Adipose tissue (tissue), 3 donors: ENCODE measurements at regions not wholly inside any gene's neighbourhood (a gene's known extent, or its start where the extent isn't known, plus 50 kb on each side); places are given as distances from the start of the nearest gene placed in this dataset.

Experiments used
- H3K27ac ChIP-seq: one replicate; pipeline ENCODE4 v1.5.1; 2013; ENCODE audit warnings: low read depth, low read length
- WGBS, 3 donors: extraction: QIAGEN DNeasy Blood & Tissue Kit; methylation state at CpG; one replicate each; pipeline ENCODE4 v1.1.7; 2013; 5-methylcytosine and 5-hydroxymethylcytosine counted together
- donor health status: healthy with polysubstance abuse.
- donor health status: Bipolar disorder and iron deficiency.
- donor health status: healthy.

DNA sequence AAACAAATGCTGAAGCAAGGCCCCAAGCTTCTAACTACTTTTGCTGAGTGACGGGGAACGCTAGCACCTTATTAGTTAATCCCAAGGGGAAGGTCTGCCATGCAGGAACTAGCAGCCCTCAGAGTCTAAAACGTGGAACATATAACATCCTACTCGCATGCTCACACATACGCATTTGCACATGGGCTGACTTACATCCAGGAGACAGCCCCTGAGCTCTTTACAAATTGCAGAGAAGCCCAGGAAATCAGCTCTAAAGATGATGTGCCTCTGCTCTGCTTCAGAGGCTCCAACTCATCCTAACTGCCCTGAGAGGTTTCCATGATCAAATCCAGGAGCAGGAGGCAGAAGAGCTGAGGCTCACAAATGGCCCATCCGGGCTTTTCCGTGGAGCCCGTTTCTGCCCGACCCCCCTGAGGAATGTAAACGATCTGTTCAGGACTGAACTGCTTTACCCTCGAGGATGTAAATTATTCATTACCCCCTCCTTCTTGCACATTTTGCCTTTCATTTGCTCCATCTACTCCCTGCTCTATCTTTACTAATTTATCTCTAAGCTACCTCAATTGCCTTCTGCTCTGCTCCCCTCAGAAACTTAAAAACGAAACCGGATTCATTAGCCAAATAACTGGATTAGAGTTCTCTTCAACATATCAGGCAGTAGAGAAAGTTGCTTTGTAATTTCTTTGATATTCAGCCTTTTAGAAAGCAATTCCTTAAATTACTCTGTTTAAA, 141.9 kb upstream of the CCDC54 start:
- 33 to 48% (median 38%) methylated on average over 13 of the region's 13 CpGs for WGBS, 3 donors
- H3K27ac ChIP-seq = no peak overlapping the region

DNA sequence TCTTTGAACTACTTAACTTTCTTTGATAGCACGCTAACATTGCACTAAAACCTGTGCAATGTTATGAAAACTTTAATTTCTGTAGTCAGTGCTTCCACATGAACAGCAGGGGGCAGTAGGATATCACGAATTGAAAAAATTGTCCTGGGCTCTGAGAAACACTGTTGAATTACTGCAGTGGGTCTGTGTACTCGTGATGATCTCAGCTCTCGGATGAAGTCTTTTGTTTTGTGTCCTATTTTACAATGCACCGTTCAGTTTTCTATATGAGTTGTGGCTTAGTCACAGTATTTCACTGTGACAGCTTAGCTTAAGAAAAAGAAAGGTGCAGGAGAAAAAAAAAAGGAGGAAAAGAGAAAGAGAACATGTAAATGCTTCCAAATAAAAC, 141.3 kb upstream of the CCDC54 start:
- H3K27ac ChIP-seq = no peak overlapping the region
- 2 to 4% (median 3%) methylated on average over 5 of the region's 5 CpGs for WGBS, 3 donors

DNA sequence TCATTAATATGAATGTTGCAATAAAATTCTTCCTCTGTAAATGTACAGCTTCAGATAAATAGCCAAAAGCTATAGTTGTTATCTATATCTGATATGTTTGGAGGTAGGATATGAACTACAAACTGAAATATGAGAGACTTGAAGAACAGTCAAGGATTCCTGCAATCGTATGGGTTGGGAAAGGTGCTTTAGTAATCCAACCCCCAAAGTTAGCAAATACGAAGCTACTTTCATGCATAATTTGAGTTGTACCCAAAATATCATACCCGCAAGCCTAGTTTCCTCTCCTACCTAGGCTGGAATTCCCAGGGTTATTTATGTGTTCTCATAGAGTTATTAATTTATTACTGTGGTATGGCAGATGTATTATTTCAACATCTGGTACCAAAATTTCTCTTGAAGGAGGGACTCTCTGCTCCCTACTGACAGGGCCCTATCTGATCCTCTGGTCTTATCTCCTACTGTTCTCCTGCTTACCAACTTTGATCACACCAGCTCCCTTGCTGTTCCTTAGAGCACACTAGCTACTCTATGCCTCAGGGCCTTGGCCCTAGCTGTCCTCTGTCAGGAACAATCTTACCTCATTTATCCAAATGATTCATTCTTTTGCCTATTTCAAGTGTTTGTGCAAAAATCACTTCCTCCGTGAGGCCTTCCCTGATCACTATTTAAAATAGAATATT, 140.4 kb upstream of the CCDC54 start:
- 80 to 83% (median 82%) methylated on average over 4 of the region's 4 CpGs for WGBS, 3 donors
- H3K27ac ChIP-seq = no peak overlapping the region

DNA sequence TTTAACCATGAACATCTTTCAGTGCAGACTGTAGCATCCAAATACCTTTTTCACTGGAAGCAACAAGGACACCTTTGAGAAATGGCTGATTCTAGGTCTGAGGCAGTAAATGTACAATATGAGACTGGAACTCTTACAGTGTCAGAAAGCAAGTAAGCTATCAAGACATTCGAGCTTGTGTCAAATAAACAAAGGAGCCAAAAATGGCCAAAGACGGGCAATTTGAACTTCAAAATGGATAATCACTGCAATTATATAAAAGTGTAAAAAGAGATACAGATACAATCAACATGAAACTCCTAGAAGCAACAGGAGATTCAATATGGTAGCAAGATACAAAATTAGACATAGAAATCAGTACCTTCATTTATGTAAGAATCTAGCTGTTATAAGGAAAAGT, 138.5 kb upstream of the CCDC54 start:
- WGBS, 3 donors = 76 to 97% (median 91%) methylated on average over 2 of the region's 2 CpGs
- H3K27ac ChIP-seq = no peak overlapping the region

DNA sequence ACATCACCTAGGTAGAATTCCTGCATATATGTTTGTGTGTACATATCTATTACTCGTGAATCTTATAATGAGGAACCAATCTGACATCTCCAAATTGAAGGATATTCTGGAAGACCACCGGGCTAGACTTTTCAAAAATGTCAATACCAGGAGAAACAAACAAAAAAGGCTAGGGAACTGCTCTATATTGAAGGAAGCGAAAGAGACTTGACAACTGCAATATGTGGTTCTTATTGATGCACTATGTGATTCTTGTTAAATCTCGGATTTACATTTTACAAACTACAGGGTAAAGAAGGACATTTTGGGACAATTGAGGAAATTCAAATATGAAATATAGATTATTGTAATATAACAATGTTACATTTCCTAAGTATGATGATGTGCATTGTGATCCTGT, 137.5 kb upstream of the CCDC54 start:
- H3K27ac ChIP-seq = no peak overlapping the region
- WGBS, 3 donors = 87 to 94% (median 89%) methylated on average over 4 of the region's 4 CpGs

DNA sequence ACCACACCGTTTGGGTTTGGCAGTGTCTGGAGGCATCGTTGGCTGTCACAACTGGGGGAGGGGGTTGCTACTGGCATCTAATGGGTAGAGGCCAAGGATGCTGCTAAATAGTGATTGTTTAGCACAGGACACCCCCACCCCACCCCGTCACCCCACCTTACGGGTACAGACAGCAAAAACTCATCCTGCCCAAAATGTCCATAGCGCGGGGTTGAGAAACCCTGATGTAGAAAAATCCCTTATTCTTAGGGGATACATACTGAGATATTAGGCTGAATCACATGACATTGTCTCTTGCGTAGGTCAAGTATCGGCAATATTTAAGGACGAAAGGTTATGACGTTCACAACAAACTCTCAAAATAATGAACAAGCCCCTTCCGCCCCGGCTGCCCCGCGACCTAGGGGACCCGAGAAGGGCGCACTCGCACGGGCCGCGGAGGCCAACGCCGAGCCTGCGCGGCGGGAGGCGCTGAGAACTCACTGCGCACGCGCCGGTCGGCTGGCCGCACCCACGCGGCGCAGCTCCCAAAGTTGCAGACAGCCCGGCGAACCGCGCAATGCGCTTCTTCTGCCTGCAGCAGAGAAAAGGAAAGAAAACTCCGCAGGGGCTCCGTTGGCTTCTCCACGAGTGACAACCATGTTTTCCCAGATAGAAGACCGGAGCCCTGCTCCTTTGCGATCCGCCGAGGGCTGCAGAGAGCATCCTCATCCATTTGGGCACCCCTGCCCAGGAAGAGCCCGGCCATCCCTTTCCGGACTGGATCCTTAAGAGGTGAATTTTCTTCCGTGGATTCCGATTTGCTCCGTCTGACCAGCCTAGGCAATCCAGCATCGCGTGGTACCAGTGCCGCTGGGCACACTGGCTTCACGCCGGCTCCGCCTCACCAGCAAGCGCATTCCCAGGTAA, 136.8 kb upstream of the CCDC54 start:
- no peak overlapping the region for H3K27ac ChIP-seq
- WGBS, 3 donors = 1 to 3% (median 1%) methylated on average over 59 of the region's 59 CpGs

DNA sequence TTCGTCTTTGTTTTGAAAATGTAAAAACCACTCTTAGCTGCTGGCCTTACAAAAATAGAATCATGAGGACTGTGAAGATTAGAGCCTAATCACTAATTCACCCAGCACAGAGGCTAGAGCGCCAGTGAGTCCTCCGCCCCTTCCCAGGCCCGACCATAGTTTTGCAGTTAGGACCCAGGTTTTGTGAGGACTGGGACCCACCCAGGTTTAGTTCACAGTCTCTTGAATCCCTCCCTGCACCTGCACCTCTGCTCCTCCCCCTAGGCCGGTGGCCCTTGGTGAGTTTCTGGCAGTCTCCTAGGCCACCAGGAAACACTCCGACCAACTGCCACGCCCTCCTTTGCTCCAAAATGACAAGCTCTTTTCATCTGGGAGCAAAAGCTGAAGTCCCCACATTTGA, 136.0 kb upstream of the CCDC54 start:
- 3 to 38% (median 7%) methylated on average over 7 of the region's 7 CpGs for WGBS, 3 donors
- H3K27ac ChIP-seq = no peak overlapping the region

DNA sequence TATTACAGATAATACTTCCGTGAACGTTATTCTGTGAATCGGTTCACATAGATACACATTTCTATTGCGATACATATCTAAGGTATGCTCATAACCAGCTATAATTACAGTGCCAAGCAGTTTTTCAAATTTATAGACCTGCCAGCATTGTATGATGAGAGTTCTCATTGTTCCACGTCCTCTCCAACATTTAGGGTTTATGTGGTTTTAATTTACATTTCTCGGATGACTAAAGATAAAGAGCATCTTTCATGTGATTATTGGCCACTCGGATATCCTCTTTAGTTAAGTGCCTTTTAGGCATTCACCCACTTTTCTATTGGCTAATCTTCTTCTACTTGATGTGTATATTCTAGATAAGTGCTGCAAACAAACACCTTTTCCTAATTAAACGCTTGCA, 134.7 kb upstream of the CCDC54 start:
- H3K27ac ChIP-seq = no peak overlapping the region
- 78 to 87% (median 79%) methylated on average over 8 of the region's 8 CpGs for WGBS, 3 donors

DNA sequence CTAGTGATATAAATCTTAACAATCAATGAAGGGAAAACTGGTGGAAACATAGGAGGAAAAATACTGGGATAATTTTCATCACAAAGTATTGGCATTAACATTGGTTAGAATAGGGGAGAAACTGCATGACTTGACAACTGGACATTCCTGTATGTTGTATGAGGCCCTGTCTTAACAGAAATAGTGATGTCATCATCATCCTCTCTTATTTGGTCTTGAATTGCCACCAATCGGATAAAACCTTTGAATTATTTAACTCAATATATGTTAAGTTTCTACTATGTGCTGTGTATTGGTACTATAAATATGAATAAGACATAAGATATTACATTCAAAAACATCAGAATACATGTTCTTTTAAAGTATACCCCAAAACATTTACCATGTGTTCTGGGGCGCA, 130.1 kb upstream of the CCDC54 start:
- 92 to 100% (median 93%) methylated on average over 2 of the region's 2 CpGs for WGBS, 3 donors
- H3K27ac ChIP-seq = no peak overlapping the region

DNA sequence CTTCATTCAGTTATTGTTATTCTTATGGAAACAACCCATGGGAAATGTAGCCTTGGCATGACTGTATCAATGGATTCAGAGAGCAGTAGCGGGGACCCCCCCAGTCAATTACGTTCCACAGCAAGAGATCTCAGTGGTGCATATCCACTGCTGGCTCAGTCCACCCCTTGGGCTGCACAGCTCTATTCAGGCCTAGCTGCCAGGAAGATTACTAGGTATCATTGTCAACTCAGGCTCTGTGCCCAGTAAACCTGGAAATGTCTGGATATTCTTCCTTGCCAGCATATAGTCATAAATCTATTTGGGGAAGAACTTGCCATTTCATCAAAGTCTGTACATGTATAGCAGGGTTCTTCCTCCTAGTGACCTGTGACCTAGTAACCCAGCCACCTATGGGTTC, 128.1 kb upstream of the CCDC54 start:
- no peak overlapping the region for H3K27ac ChIP-seq
- 95 to 98% (median 96%) methylated on average over 2 of the region's 2 CpGs for WGBS, 3 donors

DNA sequence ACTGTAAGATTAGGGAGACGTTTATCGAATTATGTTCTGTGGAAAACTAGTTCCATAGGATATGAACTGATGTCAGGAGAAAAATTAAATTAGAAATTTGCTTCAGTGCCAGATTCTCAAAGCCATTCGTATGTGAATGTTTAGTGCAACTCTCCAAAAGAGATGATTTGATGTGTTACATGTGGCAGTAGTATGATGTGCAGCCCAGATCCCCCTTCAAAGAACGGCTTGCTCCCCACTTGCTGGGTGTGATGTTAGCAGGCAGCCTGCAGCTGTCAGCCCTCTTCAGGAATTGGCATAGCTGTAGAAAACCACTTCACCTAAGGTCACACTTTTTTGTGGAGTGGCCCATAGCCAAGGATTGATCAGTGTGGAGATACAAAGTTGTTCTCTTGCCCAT, 127.0 kb upstream of the CCDC54 start:
- WGBS, 3 donors = 88 to 96% (median 90%) methylated on average over 4 of the region's 4 CpGs
- no peak overlapping the region for H3K27ac ChIP-seq

DNA sequence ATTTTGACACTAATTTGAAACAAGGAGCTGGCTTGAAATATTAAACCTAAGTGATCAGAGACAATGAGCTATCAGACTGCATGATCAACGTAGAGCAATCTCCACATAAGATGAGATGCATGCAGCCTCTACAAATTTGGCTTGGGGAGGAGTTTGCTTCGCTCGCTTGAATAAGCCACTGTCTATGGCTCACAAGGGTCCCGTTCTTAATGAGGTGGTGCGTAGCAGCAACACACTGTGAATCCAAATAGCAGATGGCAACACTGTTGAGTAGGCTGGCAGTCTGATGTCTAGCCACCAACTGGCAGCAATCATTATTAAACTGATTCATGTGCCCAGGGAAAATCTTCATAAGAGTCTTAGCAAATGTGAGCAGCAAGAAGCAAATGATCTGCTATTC, 125.4 kb upstream of the CCDC54 start:
- no peak overlapping the region for H3K27ac ChIP-seq
- 90 to 93% (median 92%) methylated on average over 5 of the region's 5 CpGs for WGBS, 3 donors

DNA sequence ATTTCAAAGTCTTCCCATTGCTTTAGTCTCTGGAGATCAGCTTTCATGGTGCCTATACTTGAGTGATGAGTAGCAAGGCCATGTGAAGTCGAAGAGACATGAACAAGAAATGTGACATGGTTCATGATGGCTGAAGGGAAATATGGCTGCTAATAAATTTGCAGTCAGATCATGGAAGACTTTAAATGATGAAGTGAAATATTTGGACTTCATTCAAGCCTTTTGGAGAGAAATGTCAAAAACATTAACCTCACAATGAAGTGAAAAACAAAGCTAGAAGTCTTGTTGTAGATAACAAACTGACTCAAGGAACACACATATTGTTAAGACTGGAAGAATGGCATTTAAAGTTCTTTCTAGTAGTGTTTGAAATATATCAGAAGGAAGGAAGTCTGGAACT, 120.3 kb upstream of the CCDC54 start:
- no peak overlapping the region for H3K27ac ChIP-seq
- 0 to 1% (median 0%) methylated on average over 1 of the region's 1 CpG for WGBS, 3 donors

DNA sequence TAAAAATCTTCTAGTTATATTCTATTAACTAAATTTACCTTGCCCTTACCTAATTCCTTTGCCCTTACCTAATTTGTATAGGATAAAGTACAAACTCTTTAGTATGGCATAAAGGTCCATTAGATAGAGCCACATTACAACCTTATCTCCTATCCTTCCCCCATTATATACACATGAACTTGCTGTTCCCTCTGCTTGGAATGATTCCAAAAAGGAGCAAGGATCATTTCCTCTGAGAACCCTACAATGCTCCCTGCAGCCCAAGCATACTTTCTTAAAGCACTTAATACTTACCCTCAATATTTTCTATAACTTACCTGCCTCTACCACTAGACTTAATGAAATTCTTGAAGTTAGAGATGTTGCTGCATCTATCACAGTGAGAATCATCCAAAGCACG, 118.9 kb upstream of the CCDC54 start:
- no peak overlapping the region for H3K27ac ChIP-seq
- 85 to 100% (median 88%) methylated on average over 1 of the region's 1 CpG for WGBS, 3 donors

DNA sequence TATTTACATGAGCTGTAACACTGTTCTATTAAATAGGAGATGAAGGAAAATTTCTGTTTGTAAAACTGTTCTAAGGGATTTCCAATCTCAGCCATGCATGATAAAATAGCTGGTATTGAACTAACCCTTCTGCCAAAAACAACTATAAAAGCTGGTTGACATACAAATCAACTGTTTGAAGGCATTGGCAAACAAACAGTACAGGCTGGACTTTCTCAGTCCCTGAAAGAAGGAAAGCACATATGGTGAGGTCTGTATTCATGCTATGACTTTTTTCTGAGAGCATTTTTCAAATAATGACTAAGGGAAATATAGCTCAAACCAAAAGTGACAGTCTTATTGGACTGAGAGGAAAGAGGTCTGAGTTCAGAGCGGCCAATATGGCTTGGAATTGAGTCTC, 117.0 kb upstream of the CCDC54 start:
- 73 to 97% (median 93%) methylated on average over 1 of the region's 1 CpG for WGBS, 3 donors
- no peak overlapping the region for H3K27ac ChIP-seq

DNA sequence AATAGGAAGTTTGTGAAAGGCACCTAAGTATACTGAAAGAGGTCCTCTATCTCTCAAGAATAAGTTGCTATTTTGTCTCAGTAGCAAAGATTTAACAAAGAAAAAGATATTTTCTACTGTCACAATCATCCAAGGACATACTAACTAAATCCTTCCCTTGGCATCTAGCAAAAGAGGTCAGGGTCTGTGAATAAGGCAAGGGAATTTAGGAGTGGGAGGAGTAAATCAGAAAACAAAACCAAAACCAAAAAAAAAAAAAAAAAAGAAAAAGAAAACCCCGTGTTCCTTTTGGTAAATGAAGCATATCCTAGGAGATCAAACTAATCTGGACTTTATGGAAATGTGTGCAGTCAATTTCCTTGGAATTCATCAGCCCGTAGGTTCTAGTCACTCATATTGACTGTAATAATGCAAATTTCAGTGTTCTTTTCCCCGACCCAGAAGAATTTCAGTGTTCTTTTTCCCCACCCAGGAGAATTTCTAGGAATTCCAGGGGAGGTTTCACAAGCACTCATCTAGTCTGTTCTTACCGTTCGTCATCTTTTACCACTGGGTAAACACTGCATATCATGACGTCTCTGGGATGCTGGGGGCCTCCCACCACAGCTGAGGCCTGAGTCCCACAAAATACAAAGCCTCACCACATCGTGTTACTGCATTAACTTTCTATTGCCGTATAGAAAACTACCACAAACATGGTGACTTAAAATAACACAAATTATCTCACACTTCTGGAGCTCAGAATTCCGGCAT, 113.8 kb upstream of the CCDC54 start:
- WGBS, 3 donors = 58 to 85% (median 60%) methylated on average over 9 of the region's 9 CpGs
- H3K27ac ChIP-seq = no peak overlapping the region

DNA sequence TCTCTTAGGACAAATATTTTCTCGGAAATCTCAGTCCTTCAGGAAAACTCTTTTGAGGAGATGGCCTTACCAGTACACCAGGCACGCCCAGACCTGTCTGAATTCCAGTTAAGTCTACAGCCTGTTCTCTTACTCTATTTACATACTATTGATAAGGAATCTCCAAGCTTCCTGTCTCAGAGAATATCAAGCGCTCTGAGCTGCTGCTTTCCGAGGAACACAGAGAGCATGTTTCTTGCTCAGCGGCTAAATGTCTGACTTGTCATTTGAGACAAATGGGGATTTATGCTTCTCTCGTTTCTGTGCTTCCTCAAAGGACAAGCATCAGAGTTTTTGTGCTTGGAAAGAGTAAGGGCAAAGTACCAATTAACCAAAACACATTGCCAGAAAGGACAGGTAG, 112.4 kb upstream of the CCDC54 start:
- 22 to 77% (median 67%) methylated on average over 6 of the region's 6 CpGs for WGBS, 3 donors
- H3K27ac ChIP-seq = no peak overlapping the region

DNA sequence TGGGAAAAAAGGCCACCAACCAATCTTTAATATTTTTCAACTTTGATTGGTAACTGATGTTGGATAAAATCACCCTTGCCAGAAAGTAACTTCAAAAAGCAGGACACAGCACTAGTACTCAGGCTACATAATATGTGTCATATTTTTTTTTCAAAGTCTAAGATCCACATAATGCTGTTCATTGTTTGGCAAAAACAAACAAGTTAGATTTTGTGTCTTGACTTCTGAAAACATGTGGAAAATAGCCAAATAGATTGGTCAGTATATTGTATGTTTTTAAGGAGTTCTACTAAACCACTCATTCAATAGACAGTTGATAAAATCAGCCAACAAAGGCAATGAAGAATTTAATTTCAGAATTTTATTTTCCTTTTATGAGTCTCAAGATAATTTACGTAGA, 111.7 kb upstream of the CCDC54 start:
- no peak overlapping the region for H3K27ac ChIP-seq
- WGBS, 3 donors = 92 to 95% (median 94%) methylated on average over 1 of the region's 1 CpG

DNA sequence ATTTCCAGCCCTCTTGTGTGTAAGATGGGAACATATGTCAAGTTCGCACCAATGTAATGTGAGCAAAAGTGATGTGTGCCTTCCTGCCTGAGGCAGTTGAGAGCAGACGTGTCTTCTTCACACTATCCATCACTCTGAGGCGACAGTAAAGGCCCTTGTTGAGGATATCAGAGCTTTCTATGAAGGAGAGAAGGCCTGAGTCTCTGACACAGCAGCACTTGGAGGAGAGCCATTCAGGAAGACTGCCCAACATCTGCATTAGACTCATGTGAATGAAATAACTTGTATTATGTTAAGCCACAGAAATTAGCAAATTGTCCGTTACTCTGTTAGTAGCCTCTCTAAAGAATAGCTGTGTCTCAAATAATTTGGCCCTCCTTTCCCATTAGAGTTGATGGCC, 108.8 kb upstream of the CCDC54 start:
- no peak overlapping the region for H3K27ac ChIP-seq
- WGBS, 3 donors = 85 to 89% (median 88%) methylated on average over 4 of the region's 4 CpGs
